C4-2B (cell line): ENCODE measurements at regions not wholly inside any gene's neighbourhood (a gene's known extent, or its start where the extent isn't known, plus 50 kb on each side); places are given as distances from the start of the nearest gene placed in this dataset.

Experiments
- ZFX ChIP-seq: fragments of 450-650 bp; IDR thresholded peaks from 2 replicates; pipeline ENCODE4 v1.6.1; 2017
- TF ChIP-seq, protein P1 (sequence below): fragments of 450-650 bp; conservative IDR thresholded peaks from 2 replicates; pipeline ENCODE4 v1.5.1; 2017; ENCODE audit warnings: mild to moderate bottlenecking

DNA sequence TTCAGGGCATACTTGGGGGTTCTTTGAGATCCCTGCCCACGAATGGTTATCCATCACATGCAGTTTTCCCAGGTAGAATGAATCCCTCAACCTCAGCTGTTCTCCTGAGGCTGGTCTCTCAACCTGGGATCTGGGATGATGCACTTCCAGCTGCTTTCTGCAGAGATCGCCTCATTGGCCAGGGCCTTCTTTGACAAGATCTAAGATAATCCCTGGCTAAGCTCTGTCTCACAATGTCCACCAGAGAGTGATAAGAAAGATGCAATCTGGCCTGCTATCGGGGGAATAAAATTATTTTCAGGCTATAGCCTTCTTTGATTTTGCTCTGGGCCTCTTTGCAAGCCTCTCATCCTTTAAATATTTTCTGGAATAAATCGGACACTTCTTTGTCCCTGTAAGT is 1021.1 kb downstream of the EFNB2 start:
- TF ChIP-seq, protein P1, sequence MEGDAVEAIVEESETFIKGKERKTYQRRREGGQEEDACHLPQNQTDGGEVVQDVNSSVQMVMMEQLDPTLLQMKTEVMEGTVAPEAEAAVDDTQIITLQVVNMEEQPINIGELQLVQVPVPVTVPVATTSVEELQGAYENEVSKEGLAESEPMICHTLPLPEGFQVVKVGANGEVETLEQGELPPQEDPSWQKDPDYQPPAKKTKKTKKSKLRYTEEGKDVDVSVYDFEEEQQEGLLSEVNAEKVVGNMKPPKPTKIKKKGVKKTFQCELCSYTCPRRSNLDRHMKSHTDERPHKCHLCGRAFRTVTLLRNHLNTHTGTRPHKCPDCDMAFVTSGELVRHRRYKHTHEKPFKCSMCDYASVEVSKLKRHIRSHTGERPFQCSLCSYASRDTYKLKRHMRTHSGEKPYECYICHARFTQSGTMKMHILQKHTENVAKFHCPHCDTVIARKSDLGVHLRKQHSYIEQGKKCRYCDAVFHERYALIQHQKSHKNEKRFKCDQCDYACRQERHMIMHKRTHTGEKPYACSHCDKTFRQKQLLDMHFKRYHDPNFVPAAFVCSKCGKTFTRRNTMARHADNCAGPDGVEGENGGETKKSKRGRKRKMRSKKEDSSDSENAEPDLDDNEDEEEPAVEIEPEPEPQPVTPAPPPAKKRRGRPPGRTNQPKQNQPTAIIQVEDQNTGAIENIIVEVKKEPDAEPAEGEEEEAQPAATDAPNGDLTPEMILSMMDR = no peak
- TF ChIP-seq ZFX = no peak
